ENCODE measurements at regions not wholly inside any gene's neighbourhood (a gene's known extent, or its start where the extent isn't known, plus 50 kb on each side); places are given as distances from the start of the nearest gene placed in this dataset.
"Not testable (repeated sequence)": the region's sequence is repeated elsewhere in the genome, so short reads cannot be mapped to it uniquely, and the experiment has no call there.

- Histone ChIP-seq H3F3A (ENCODE audit: insufficient read depth) (no peaks in the 10 kb centered on the region), H3K79me2 (ENCODE audit: insufficient read depth) (no peaks in the 10 kb centered on the region), H2AFZ (peak overlapping the region; percentile 73), H3K9me2 (ENCODE audit: insufficient read depth) (no peaks in the 10 kb centered on the region), H3K4me3 (peak overlapping the region; percentile 64), H3K4me1 (ENCODE audit: insufficient read depth) (peaks cover 12% of the 10 kb centered on the region; the same call in 1 of the 2 replicates), H3K27ac (no peak overlapping the region), H3K27me3 (replicated peaks; ENCODE audit: insufficient read depth) (peaks cover 8% of the 10 kb centered on the region; the same call in 1 of the 2 replicates), H3K9ac (no peak overlapping the region), H3K4me2 (ENCODE audit: unreplicated experiment) (peak overlapping the region; percentile 81), H3K9me3 (ENCODE audit: low read depth) (no peaks in the 10 kb centered on the region), H4K20me1 (ENCODE audit: insufficient read depth) (no peaks in the 10 kb centered on the region), H3K36me3 (ENCODE audit: low read depth) (no peaks in the 10 kb centered on the region)
- DNase-seq, result peak; percentile 42
- TF ChIP-seq EZH2phosphoT487 (IDR thresholded peaks at IDR 0.05; ENCODE audit: insufficient read depth, low read depth) (no peak), EZH2 (IDR thresholded peaks at IDR 0.05; ENCODE audit: insufficient read depth, poor library complexity, severe bottlenecking) (no peak)
- 35 to 41% methylated on average over 1 of the region's 1 CpG for WGBS, 2 experiments (ENCODE audit: low coverage in 1 of 2, low lambda C conversion rate in 2 of 2, missing lambda C conversion rate in 2 of 2)
- in situ Hi-C loops (cut with MboI), result no loop called here
Measured at GRCh38 chr12:124218243-124218560, 76.7 kb upstream of the RFLNA start.

DNA sequence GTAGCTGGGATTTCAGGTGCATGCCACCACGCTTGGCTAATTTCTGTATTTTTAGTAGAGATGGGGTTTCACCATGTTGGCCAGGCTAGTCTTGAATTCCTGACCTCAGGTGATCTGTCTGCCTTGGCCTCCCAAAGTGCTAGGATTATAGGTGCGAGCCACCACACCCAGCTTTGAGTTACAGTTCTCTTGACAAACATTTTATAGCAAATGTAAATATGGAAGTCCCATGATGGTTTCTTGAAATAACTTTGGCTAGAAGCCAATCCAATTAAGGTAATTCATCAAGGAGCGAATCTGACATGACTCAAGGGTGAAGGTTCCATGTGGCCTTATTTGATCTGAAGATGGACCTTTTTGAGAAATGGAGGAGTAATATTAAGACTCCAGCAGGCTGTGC is 76.2 kb upstream of the RFLNA start:
- Histone ChIP-seq H2AFZ (peak overlapping the region; percentile 73), H3K4me1 (ENCODE audit: insufficient read depth) (peaks cover 12% of the 10 kb centered on the region; the same call in 1 of the 2 replicates)
- H3F3A ChIP-seq (ENCODE audit: insufficient read depth); DNase-seq; H3K9me3 ChIP-seq (ENCODE audit: low read depth); H3K36me3 ChIP-seq (ENCODE audit: low read depth); H3K27me3 ChIP-seq (replicated peaks; ENCODE audit: insufficient read depth); H3K9me2 ChIP-seq (ENCODE audit: insufficient read depth); in situ Hi-C loops (cut with MboI); H3K4me2 ChIP-seq (ENCODE audit: unreplicated experiment); H3K79me2 ChIP-seq (ENCODE audit: insufficient read depth); H4K20me1 ChIP-seq (ENCODE audit: insufficient read depth); H3K27ac ChIP-seq; H3K4me3 ChIP-seq; H3K9ac ChIP-seq: not testable (repeated sequence)
- WGBS, 2 experiments (ENCODE audit: low coverage in 1 of 2, low lambda C conversion rate in 2 of 2, missing lambda C conversion rate in 2 of 2), result 84 to 98% methylated on average over 3 of the region's 3 CpGs

DNA sequence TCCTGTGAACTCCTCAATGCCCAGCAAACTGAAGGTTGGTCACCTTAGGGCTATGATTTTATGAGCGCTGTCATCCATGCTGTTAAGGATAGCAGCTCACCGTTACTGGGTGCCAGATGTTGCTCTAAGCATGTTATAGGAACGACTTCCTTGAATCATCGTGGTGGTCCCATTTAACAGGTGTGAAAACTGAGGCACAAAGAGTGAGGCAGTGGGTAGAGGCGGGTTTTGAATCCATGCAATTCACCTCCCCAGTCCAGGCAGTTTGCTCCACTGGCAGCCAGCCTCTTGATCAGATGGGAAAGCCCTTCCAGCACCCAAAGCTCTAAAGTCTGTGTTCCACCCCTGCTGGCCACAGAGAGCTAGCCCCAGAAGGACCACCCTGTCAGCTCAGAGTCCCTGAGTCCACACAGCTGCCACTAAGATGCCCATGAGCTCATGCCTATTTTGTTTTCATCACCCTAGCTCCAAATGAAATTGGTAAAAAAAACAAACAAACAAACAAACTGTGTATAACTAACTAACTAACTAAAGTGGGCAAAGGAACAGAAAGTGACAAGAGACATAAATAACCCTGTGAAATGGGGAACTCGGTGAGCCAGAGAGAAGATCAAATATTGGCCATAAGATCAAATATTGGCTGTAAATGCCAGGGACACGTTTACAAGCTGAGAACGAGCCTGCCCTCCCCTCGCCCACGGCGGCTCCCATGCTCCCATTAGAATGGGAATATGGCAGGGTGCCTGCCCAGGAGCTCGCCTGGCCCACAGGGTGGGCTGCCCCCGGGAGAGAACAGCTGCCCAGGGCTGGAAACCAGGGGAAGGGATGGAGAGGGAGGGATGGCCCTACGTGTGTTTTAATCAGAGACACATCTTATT is 72.3 kb upstream of the RFLNA start:
- no peak for DNase-seq
- Histone ChIP-seq H3K9me3 (ENCODE audit: low read depth) (no peaks in the 10 kb centered on the region), H3K79me2 (ENCODE audit: insufficient read depth) (no peaks in the 10 kb centered on the region), H4K20me1 (ENCODE audit: insufficient read depth) (no peaks in the 10 kb centered on the region), H3K4me3 (no peak overlapping the region), H3K9ac (no peak overlapping the region), H3K27me3 (replicated peaks; ENCODE audit: insufficient read depth) (peaks cover 8% of the 10 kb centered on the region; the same call in 1 of the 2 replicates), H3F3A (ENCODE audit: insufficient read depth) (no peaks in the 10 kb centered on the region), H3K4me2 (ENCODE audit: unreplicated experiment) (no peak overlapping the region), H3K4me1 (ENCODE audit: insufficient read depth) (peaks cover 9% of the 10 kb centered on the region; the same call in 1 of the 2 replicates), H3K36me3 (ENCODE audit: low read depth) (no peaks in the 10 kb centered on the region), H3K27ac (no peak overlapping the region), H3K9me2 (ENCODE audit: insufficient read depth) (no peaks in the 10 kb centered on the region), H2AFZ (no peak overlapping the region)
- no peak for TF ChIP-seq EZH2 (IDR thresholded peaks at IDR 0.05; ENCODE audit: insufficient read depth, poor library complexity, severe bottlenecking)
- TF ChIP-seq EZH2phosphoT487 (IDR thresholded peaks at IDR 0.05; ENCODE audit: insufficient read depth, low read depth), result no peak
- in situ Hi-C loops (cut with MboI), result no loop called here
- 65 to 72% methylated on average over 14 of the region's 14 CpGs for WGBS, 2 experiments (ENCODE audit: low coverage in 1 of 2, low lambda C conversion rate in 2 of 2, missing lambda C conversion rate in 2 of 2)

- WGBS, 2 experiments (ENCODE audit: low coverage in 1 of 2, low lambda C conversion rate in 2 of 2, missing lambda C conversion rate in 2 of 2), result 87 to 88% methylated on average over 12 of the region's 12 CpGs
- in situ Hi-C loops (cut with MboI); H4K20me1 ChIP-seq (ENCODE audit: insufficient read depth); H2AFZ ChIP-seq; H3F3A ChIP-seq (ENCODE audit: insufficient read depth); H3K4me3 ChIP-seq; H3K9me3 ChIP-seq (ENCODE audit: low read depth); H3K27me3 ChIP-seq (replicated peaks; ENCODE audit: insufficient read depth); H3K79me2 ChIP-seq (ENCODE audit: insufficient read depth); H3K9ac ChIP-seq; H3K36me3 ChIP-seq (ENCODE audit: low read depth); H3K9me2 ChIP-seq (ENCODE audit: insufficient read depth); H3K4me1 ChIP-seq (ENCODE audit: insufficient read depth); H3K27ac ChIP-seq; DNase-seq; H3K4me2 ChIP-seq (ENCODE audit: unreplicated experiment): not testable (repeated sequence)
Measured at GRCh38 chr12:124223733-124224138, 71.2 kb upstream of the RFLNA start.

Measured in GM23248 (cell line).